Parathyroid adenoma (tissue), 2 donors: ENCODE measurements at regions not wholly inside any gene's neighbourhood (a gene's known extent, or its start where the extent isn't known, plus 50 kb on each side); places are given as distances from the start of the nearest gene placed in this dataset.
A peak's percentile ranks its signal among the peaks of the same experiment; 100 is the strongest.

ENCODE experiments used
- H2AFZ ChIP-seq: fragments of 300-600 bp; sonication (generic); one replicate; pipeline ENCODE4 v1.7.0; 2017; ENCODE audit warnings: antibody characterized with exemption, mild to moderate bottlenecking
- H3K27ac ChIP-seq: fragments of 300-600 bp; sonication (generic); one replicate; pipeline ENCODE4 v1.7.0; 2017
- H3K27me3 ChIP-seq: fragments of 300-600 bp; sonication (generic); one replicate; pipeline ENCODE4 v1.7.0; 2017; ENCODE audit warnings: low read length; ENCODE audit not compliant: control insufficient read depth, insufficient read depth
- H3K36me3 ChIP-seq: fragments of 300-600 bp; sonication (generic); one replicate; pipeline ENCODE4 v1.7.0; 2017; ENCODE audit warnings: low read length; ENCODE audit not compliant: control insufficient read depth, insufficient read depth
- H3K4me1 ChIP-seq: fragments of 300-600 bp; sonication (generic); one replicate; pipeline ENCODE4 v1.7.0; 2017; ENCODE audit warnings: control low read depth
- H3K4me2 ChIP-seq: fragments of 300-600 bp; sonication (generic); one replicate; pipeline ENCODE4 v1.7.0; 2017; ENCODE audit warnings: low read length
- H3K4me3 ChIP-seq: fragments of 300-600 bp; sonication (generic); one replicate; pipeline ENCODE4 v1.7.0; 2017; ENCODE audit warnings: low read depth, low read length
- H3K79me2 ChIP-seq: fragments of 300-600 bp; sonication (generic); one replicate; pipeline ENCODE4 v1.7.0; 2017; ENCODE audit warnings: control low read depth
- H3K9ac ChIP-seq: fragments of 300-600 bp; sonication (generic); one replicate; pipeline ENCODE4 v1.7.0; 2017; ENCODE audit warnings: mild to moderate bottlenecking
- H3K9me3 ChIP-seq: fragments of 300-600 bp; sonication (generic); one replicate; pipeline ENCODE4 v1.7.0; 2017; ENCODE audit warnings: low read length; ENCODE audit not compliant: control insufficient read depth
- TF ChIP-seq, protein P1 (sequence below): fragments of 300-600 bp; sonication (generic); IDR thresholded peaks from one replicate; pipeline ENCODE4 v1.7.0; 2017; ENCODE audit warnings: antibody characterized with exemption, mild to moderate bottlenecking
- donor health status: primary hyperparathyroidism.

DNA sequence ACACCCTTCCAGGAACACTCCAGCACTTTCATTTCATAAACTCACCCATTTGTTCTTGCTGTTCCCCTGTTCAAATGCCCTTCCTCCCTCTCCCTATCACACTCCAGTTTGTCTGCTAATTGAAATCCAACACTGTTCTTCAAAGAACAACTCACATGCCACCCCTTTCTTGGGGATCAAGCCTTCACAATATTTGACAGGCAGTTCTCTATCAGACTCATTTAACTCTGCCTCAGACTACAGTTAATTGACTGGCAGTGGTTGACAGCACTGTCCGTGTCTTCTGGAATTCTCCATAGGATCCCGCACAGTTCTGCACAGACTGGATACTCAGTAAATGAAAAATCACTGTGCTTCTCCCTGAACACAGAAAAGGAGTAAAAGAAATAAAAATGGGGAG, 87.8 kb downstream of the PMP22 start:
- Histone ChIP-seq H3K9ac (no peak overlapping the region), H3K36me3 (no peaks in the 10 kb centered on the region), H3K4me2 (no peak overlapping the region), H3K79me2 (no peaks in the 10 kb centered on the region), H3K27ac (no peak overlapping the region), H2AFZ (no peak overlapping the region), H3K9me3 (no peaks in the 10 kb centered on the region), H3K4me1 (no peaks in the 10 kb centered on the region), H3K4me3 (no peak overlapping the region), H3K27me3 (no peaks in the 10 kb centered on the region)
- TF ChIP-seq, protein P1, sequence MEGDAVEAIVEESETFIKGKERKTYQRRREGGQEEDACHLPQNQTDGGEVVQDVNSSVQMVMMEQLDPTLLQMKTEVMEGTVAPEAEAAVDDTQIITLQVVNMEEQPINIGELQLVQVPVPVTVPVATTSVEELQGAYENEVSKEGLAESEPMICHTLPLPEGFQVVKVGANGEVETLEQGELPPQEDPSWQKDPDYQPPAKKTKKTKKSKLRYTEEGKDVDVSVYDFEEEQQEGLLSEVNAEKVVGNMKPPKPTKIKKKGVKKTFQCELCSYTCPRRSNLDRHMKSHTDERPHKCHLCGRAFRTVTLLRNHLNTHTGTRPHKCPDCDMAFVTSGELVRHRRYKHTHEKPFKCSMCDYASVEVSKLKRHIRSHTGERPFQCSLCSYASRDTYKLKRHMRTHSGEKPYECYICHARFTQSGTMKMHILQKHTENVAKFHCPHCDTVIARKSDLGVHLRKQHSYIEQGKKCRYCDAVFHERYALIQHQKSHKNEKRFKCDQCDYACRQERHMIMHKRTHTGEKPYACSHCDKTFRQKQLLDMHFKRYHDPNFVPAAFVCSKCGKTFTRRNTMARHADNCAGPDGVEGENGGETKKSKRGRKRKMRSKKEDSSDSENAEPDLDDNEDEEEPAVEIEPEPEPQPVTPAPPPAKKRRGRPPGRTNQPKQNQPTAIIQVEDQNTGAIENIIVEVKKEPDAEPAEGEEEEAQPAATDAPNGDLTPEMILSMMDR, result no peak

DNA sequence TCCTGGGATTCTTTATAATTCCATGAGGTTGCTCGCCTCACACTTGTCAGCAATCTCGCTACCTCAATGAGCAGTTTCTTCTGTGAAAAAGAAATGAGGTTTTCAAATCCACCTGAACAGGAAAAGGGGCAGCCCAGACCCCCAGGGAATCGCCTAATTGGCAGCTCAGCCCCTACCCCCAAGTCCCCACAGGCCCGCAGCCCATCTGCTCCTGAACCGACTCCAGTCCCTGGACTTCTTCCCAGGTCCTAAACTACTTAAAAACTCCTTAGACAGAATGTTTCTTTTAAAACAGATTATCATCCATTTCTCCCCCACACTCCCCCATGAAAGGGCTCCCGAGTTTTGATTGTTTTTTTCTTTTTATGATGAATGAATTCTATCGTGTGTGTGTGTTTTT, 89.8 kb downstream of the PMP22 start:
- no peak overlapping the region for H3K4me3 ChIP-seq
- TF ChIP-seq, protein P1, result no peak
- H3K4me2 ChIP-seq, result no peak overlapping the region
- no peak overlapping the region for H3K9ac ChIP-seq
- no peaks in the 10 kb centered on the region for H3K27me3 ChIP-seq
- no peaks in the 10 kb centered on the region for H3K9me3 ChIP-seq
- no peaks in the 10 kb centered on the region for H3K36me3 ChIP-seq
- no peaks in the 10 kb centered on the region for H3K4me1 ChIP-seq
- no peak overlapping the region for H2AFZ ChIP-seq
- no peak overlapping the region for H3K27ac ChIP-seq
- H3K79me2 ChIP-seq, result no peaks in the 10 kb centered on the region

DNA sequence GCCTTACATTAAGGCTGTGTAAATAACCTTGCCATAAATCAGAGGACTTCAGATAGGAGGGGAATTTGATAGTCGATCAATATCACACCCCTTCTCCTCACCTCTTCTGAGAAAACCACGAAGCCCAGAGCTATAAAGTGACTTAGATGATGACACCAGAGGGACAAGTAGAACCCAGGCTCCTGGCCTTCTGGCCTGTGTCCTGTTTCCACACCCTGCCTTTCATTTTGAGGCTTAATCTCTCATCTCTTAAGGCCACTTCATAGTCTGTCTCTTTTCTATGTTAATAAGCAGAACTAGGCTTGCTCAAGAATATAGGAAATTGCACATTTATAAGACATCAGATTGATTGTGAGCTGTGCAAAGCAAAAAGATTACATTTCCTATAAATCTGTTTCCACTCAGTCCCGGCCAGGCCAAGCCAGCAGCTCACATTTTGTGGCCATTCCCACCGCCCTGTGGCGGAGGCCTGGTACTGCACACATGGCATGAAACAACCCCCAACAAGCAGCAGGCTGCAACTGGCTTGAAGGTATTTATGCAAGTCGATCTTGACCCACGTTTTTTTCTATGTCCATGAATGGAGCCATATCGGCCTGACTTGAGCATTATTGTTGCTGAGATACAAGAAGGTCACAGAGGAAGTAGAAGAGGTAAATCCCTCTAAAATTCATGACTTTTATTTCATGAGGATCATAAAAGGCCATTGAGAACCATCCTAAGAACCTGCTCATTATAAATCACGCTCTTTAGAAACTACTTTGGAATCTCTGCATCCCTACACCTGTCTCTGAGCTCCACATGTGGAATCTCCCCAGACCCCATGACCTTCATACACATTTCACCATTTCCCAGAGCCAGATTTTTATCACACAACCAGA, 93.7 kb downstream of the PMP22 start:
- Histone ChIP-seq H2AFZ (peak overlapping the region; percentile 23), H3K9me3 (no peaks in the 10 kb centered on the region), H3K9ac (no peak overlapping the region), H3K4me1 (no peaks in the 10 kb centered on the region), H3K4me2 (no peak overlapping the region), H3K27me3 (no peaks in the 10 kb centered on the region), H3K36me3 (no peaks in the 10 kb centered on the region), H3K27ac (no peak overlapping the region), H3K79me2 (no peaks in the 10 kb centered on the region), H3K4me3 (no peak overlapping the region)
- TF ChIP-seq, protein P1, result peak; percentile 72

DNA sequence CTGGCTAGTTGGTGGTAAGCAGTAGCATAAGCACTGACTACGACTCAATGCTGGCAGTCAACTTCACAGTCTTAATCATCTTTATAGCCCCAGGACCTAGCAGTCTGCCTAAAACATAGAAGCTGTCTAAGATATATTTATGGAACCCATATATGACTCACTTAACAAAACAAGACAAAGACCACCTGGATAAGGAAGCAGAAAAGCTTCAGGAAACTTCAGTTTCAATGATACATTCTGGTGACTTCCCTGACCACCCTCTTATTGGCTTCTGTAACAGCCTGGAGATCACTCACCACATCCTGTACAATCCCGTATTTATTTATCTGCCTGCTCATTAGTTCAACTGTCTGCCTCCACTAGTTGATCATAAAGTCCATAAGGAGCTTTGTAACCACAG, 95.5 kb downstream of the PMP22 start:
- H2AFZ ChIP-seq, result no peak overlapping the region
- no peak overlapping the region for H3K4me2 ChIP-seq
- H3K9me3 ChIP-seq, result no peaks in the 10 kb centered on the region
- H3K4me3 ChIP-seq, result no peak overlapping the region
- no peaks in the 10 kb centered on the region for H3K27me3 ChIP-seq
- H3K36me3 ChIP-seq, result no peaks in the 10 kb centered on the region
- no peak overlapping the region for H3K9ac ChIP-seq
- H3K4me1 ChIP-seq, result no peaks in the 10 kb centered on the region
- TF ChIP-seq, protein P1, result no peak
- H3K27ac ChIP-seq, result no peak overlapping the region
- H3K79me2 ChIP-seq, result no peaks in the 10 kb centered on the region

DNA sequence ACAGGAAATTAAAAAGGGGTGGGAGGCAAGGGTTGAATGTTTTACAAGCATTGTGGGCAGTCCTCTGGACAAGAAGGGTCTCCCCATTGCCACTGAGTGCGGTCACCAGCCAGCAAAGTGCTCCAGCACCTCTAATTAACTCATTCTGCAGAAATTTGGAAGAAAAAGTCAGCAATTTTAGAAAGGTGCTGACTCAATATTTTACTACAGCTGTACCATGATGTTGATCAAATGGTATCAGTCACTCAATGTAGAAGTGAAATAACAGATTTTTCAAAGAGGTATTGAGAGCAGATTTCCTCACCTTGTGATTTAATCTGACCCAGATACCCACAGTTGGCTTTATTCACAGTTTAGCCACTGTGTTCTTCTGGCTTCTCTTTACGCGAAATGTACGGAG, 96.7 kb downstream of the PMP22 start:
- Histone ChIP-seq H3K9me3 (no peaks in the 10 kb centered on the region), H3K4me2 (peak overlapping the region; percentile 49), H2AFZ (peak overlapping the region; percentile 61), H3K9ac (no peak overlapping the region), H3K79me2 (no peaks in the 10 kb centered on the region), H3K4me3 (no peak overlapping the region), H3K36me3 (no peaks in the 10 kb centered on the region), H3K27me3 (no peaks in the 10 kb centered on the region), H3K4me1 (no peaks in the 10 kb centered on the region), H3K27ac (no peak overlapping the region)
- TF ChIP-seq, protein P1, result no peak
